H9 (cell line): ENCODE measurements at regions not wholly inside any gene's neighbourhood (a gene's known extent, or its start where the extent isn't known, plus 50 kb on each side); places are given as distances from the start of the nearest gene placed in this dataset.

ENCODE experiments used
- DNase-seq: peaks from one replicate; pipeline ENCODE4 v3.0.0-alpha.2; 2017
- H2AFZ ChIP-seq: one replicate; pipeline ENCODE4 v1.6.1; 2013; ENCODE audit warnings: mild to moderate bottlenecking, low read length, control low read depth, moderate library complexity
- H2AK5ac ChIP-seq: 2 replicates; pipeline ENCODE4 v1.6.1; 2013; ENCODE audit warnings: low read length, control low read depth, mixed read lengths; ENCODE audit not compliant: insufficient read length
- H2BK120ac ChIP-seq: one replicate; pipeline ENCODE4 v1.6.1; 2013; ENCODE audit warnings: low read depth, mild to moderate bottlenecking, low read length, control low read depth, inconsistent platforms; ENCODE audit not compliant: poor library complexity, severe bottlenecking
- H2BK12ac ChIP-seq: 2 replicates; pipeline ENCODE4 v1.6.1; 2013; ENCODE audit warnings: low read length, control low read depth, mixed read lengths, low read depth; ENCODE audit not compliant: insufficient read length
- H2BK15ac ChIP-seq: 2 replicates; pipeline ENCODE4 v1.6.1; 2013; ENCODE audit warnings: low read depth, low read length, control low read depth
- H2BK20ac ChIP-seq: one replicate; pipeline ENCODE4 v1.6.1; 2013; ENCODE audit warnings: low read depth, mild to moderate bottlenecking, low read length, control low read depth, inconsistent platforms; ENCODE audit not compliant: poor library complexity, severe bottlenecking
- H2BK5ac ChIP-seq: 2 replicates; pipeline ENCODE4 v1.6.1; 2013; ENCODE audit warnings: low read length, control low read depth, mixed read lengths; ENCODE audit not compliant: insufficient read length
- H3K14ac ChIP-seq: 2 replicates; pipeline ENCODE4 v1.6.1; 2013; ENCODE audit warnings: low read length, control low read depth; ENCODE audit not compliant: insufficient read depth
- H3K18ac ChIP-seq: 2 replicates; pipeline ENCODE4 v1.6.1; 2013; ENCODE audit warnings: low read depth, mild to moderate bottlenecking, mixed read lengths, low read length, control low read depth; ENCODE audit not compliant: insufficient read length
- H3K23ac ChIP-seq: 2 replicates; pipeline ENCODE4 v1.6.1; 2013; ENCODE audit warnings: low read length, control low read depth, mixed read lengths, low read depth; ENCODE audit not compliant: insufficient read length
- H3K23me2 ChIP-seq: 2 replicates; pipeline ENCODE4 v1.6.1; 2013; ENCODE audit warnings: low read depth, mild to moderate bottlenecking, mixed read lengths, low read length, control low read depth; ENCODE audit not compliant: insufficient read length, poor library complexity, severe bottlenecking
- H3K27ac ChIP-seq: 2 replicates; pipeline ENCODE4 v1.5.1; 2013; ENCODE audit warnings: low read length, control low read depth, mixed read lengths, low read depth; ENCODE audit not compliant: insufficient read length
- H3K27me3 ChIP-seq: 2 replicates; pipeline ENCODE4 v1.6.1; 2013; ENCODE audit warnings: low read length, control low read depth, inconsistent platforms; ENCODE audit not compliant: insufficient read depth
- H3K4ac ChIP-seq: 2 replicates; pipeline ENCODE4 v1.6.1; 2013; ENCODE audit warnings: low read depth, mild to moderate bottlenecking, control low read depth, inconsistent platforms, low read length, moderate library complexity
- H3K4me1 ChIP-seq: 2 replicates; pipeline ENCODE4 v1.6.1; 2013; ENCODE audit warnings: low read length, control low read depth, inconsistent platforms; ENCODE audit not compliant: insufficient read depth
- H3K4me2 ChIP-seq: 2 replicates; pipeline ENCODE4 v1.6.1; 2013; ENCODE audit warnings: low read length, control low read depth, mixed read lengths; ENCODE audit not compliant: insufficient read length, insufficient read depth
- H3K56ac ChIP-seq: 2 replicates; pipeline ENCODE4 v1.6.1; 2013; ENCODE audit warnings: low read depth, mild to moderate bottlenecking, mixed read lengths, low read length, control low read depth; ENCODE audit not compliant: insufficient read length
- H3K79me1 ChIP-seq: 2 replicates; pipeline ENCODE4 v1.6.1; 2013; ENCODE audit warnings: low read depth, mild to moderate bottlenecking, moderate library complexity, low read length, control low read depth, inconsistent platforms; ENCODE audit not compliant: insufficient read depth, poor library complexity, severe bottlenecking
- H3K79me2 ChIP-seq: 2 replicates; pipeline ENCODE4 v1.6.1; 2013; ENCODE audit warnings: low read length, control low read depth, inconsistent platforms; ENCODE audit not compliant: insufficient read depth
- H3K9ac ChIP-seq: 2 replicates; pipeline ENCODE4 v1.6.1; 2013; ENCODE audit warnings: low read length, control low read depth, mixed read lengths; ENCODE audit not compliant: insufficient read length; ENCODE audit errors: extremely low read depth
- H3K9me3 ChIP-seq: one replicate; pipeline ENCODE4 v1.6.1; 2013; ENCODE audit warnings: low read depth, low read length, inconsistent platforms; ENCODE audit not compliant: control insufficient read depth
- H3T11ph ChIP-seq: one replicate; pipeline ENCODE4 v1.6.1; 2013; ENCODE audit warnings: mild to moderate bottlenecking, low read length, control low read depth, inconsistent platforms
- H4K20me1 ChIP-seq: one replicate; pipeline ENCODE4 v1.6.1; 2013; ENCODE audit not compliant: control insufficient read depth, insufficient read length, insufficient read depth
- H4K5ac ChIP-seq: 2 replicates; pipeline ENCODE4 v1.6.1; 2013; ENCODE audit warnings: low read depth, mild to moderate bottlenecking, mixed read lengths, low read length, control low read depth; ENCODE audit not compliant: insufficient read length
- H4K8ac ChIP-seq: replicated peaks from 2 replicates; pipeline ENCODE4 v1.6.1; 2013; ENCODE audit warnings: low read length, control low read depth, mixed read lengths, low read depth; ENCODE audit not compliant: insufficient read length
- H4K91ac ChIP-seq: 2 replicates; pipeline ENCODE4 v1.6.1; 2013; ENCODE audit warnings: low read depth, mild to moderate bottlenecking, moderate library complexity, mixed read lengths, low read length, control low read depth; ENCODE audit not compliant: insufficient read length
- H3K27ac Mint-ChIP-seq, 3 experiments: 2 replicates in 2 of 3; 3 replicates in 1 of 3; pipeline ENCODE4 v1.8.0; 2020 to 2021; ENCODE audit warnings: mixed read lengths in 3 of 3, mild to moderate bottlenecking in 1 of 3, moderate library complexity in 1 of 3
- H3K27me3 Mint-ChIP-seq: 2 replicates; pipeline ENCODE4 v1.8.0; 2021; ENCODE audit warnings: low read depth, mild to moderate bottlenecking, moderate library complexity, mixed read lengths
- H3K36me3 Mint-ChIP-seq, 3 experiments: 2 replicates in 2 of 3; 3 replicates in 1 of 3; pipeline ENCODE4 v1.8.0; 2020 to 2021; ENCODE audit warnings: low read depth in 3 of 3, mixed read lengths in 3 of 3; ENCODE audit not compliant: insufficient read depth in 1 of 3
- H3K4me1 Mint-ChIP-seq, 2 experiments: 2 replicates each; pipeline ENCODE4 v1.8.0; 2020; ENCODE audit warnings: mixed read lengths in 2 of 2
- H3K4me3 Mint-ChIP-seq, 2 experiments: 2 replicates in 1 of 2; 3 replicates in 1 of 2; pipeline ENCODE4 v1.8.0; 2020 to 2021; ENCODE audit warnings: mild to moderate bottlenecking in 2 of 2, mixed read lengths in 2 of 2, moderate library complexity in 1 of 2
- H3K9me3 Mint-ChIP-seq, 2 experiments: 2 replicates in 1 of 2; 3 replicates in 1 of 2; pipeline ENCODE4 v1.8.0; 2020; ENCODE audit warnings: mild to moderate bottlenecking in 2 of 2, mixed read lengths in 2 of 2, moderate library complexity in 1 of 2
- CTCF ChIP-seq: fragments of 200-600 bp; sonication (generic); conservative IDR thresholded peaks from 3 replicates; pipeline ENCODE4 v1.8.0; 2021; ENCODE audit warnings: antibody characterized with exemption, mild to moderate bottlenecking

GRCh38 chr3:124411728-124412127 lies 318.5 kb upstream of the UMPS start:
- H2AK5ac ChIP-seq = no peak overlapping the region
- no peak overlapping the region for H2BK120ac ChIP-seq
- no peaks in the 10 kb centered on the region for H3K4me1 ChIP-seq
- H3K23me2 ChIP-seq = no peaks in the 10 kb centered on the region
- DNase-seq = no peak
- Mint-ChIP-seq H3K9me3 (no peaks in the 10 kb centered on the region), H3K4me1 (peaks cover 6% of the 10 kb centered on the region in 2 experiments), H3K4me3 (no peak overlapping the region), H3K27me3 (no peaks in the 10 kb centered on the region), H3K27ac (no peak overlapping the region), H3K36me3 (no peaks in the 10 kb centered on the region)
- no peak overlapping the region for H3K18ac ChIP-seq
- H3K56ac ChIP-seq = no peak overlapping the region
- no peak overlapping the region for H3K14ac ChIP-seq
- H3K27me3 ChIP-seq = no peaks in the 10 kb centered on the region
- H3K27ac ChIP-seq = no peak overlapping the region
- H3K9ac ChIP-seq = no peak overlapping the region
- H3K79me1 ChIP-seq = no peaks in the 10 kb centered on the region
- no peak overlapping the region for H4K91ac ChIP-seq
- no peak overlapping the region for H2BK15ac ChIP-seq
- H3K23ac ChIP-seq = no peak overlapping the region
- H2AFZ ChIP-seq = no peak overlapping the region
- no peak overlapping the region for H3K4ac ChIP-seq
- H3K79me2 ChIP-seq = no peaks in the 10 kb centered on the region
- H4K8ac ChIP-seq = no peak overlapping the region
- H2BK5ac ChIP-seq = no peak overlapping the region
- no peak overlapping the region for H3T11ph ChIP-seq
- no peak overlapping the region for H2BK12ac ChIP-seq
- H3K4me2 ChIP-seq = no peak overlapping the region
- TF ChIP-seq CTCF = no peak
- no peaks in the 10 kb centered on the region for H4K20me1 ChIP-seq
- no peak overlapping the region for H2BK20ac ChIP-seq
- no peak overlapping the region for H4K5ac ChIP-seq
- H3K9me3 ChIP-seq = no peaks in the 10 kb centered on the region
